DMS114 treated with DMSO at 0.1 percent for 48 hours (cell line): ENCODE measurements at regions not wholly inside any gene's neighbourhood (a gene's known extent, or its start where the extent isn't known, plus 50 kb on each side); places are given as distances from the start of the nearest gene placed in this dataset.

Experiments
- DNase-seq: peaks from one replicate; lab custom pipeline; 2025; ENCODE audit not compliant: unreplicated experiment; lab: John Stamatoyannopoulos, UW

GRCh38 chr6:165229216-165229615, 80.2 kb downstream of the C6orf118 start:
- no peak for DNase-seq

- no peak for DNase-seq
Measured at GRCh38 chr6:165227644-165228329, 81.6 kb downstream of the C6orf118 start.

GRCh38 chr6:165223736-165224135, 85.7 kb downstream of the C6orf118 start:
- no peak for DNase-seq

GRCh38 chr6:165223101-165223500, 86.3 kb downstream of the C6orf118 start:
- no peak for DNase-seq

GRCh38 chr6:165222315-165223025, 86.9 kb downstream of the C6orf118 start:
- DNase-seq, result no peak

GRCh38 chr6:165220045-165220444, 89.4 kb downstream of the C6orf118 start:
- no peak for DNase-seq

GRCh38 chr6:165219629-165220028, 89.8 kb downstream of the C6orf118 start:
- no peak for DNase-seq

- DNase-seq, result no peak
Measured at GRCh38 chr6:165218829-165219228, 90.6 kb downstream of the C6orf118 start.

GRCh38 chr6:165206798-165207197, 102.6 kb downstream of the C6orf118 start:
- DNase-seq, result no peak

- no peak for DNase-seq
Measured at GRCh38 chr6:165205632-165206031, 103.8 kb downstream of the C6orf118 start.

GRCh38 chr6:165204807-165205545, 104.4 kb downstream of the C6orf118 start:
- no peak for DNase-seq

GRCh38 chr6:165200178-165200577, 109.2 kb downstream of the C6orf118 start:
- DNase-seq, result no peak

GRCh38 chr6:165191461-165191860, 117.9 kb downstream of the C6orf118 start:
- no peak for DNase-seq

- no peak for DNase-seq
Measured at GRCh38 chr6:165186441-165187205, 122.8 kb downstream of the C6orf118 start.

- no peak for DNase-seq
Measured at GRCh38 chr6:165186041-165186440, 123.4 kb downstream of the C6orf118 start.

- no peak for DNase-seq
Measured at GRCh38 chr6:165184192-165184979, 125.0 kb downstream of the C6orf118 start.

GRCh38 chr6:165183496-165184140, 125.8 kb downstream of the C6orf118 start:
- no peak for DNase-seq

- DNase-seq, result no peak
Measured at GRCh38 chr6:165183071-165183470, 126.3 kb downstream of the C6orf118 start.

GRCh38 chr6:165181951-165182414, 127.4 kb downstream of the C6orf118 start:
- DNase-seq, result no peak

- no peak for DNase-seq
Measured at GRCh38 chr6:165178056-165178455, 131.3 kb downstream of the C6orf118 start.
